ENCODE measurements at regions not wholly inside any gene's neighbourhood (a gene's known extent, or its start where the extent isn't known, plus 50 kb on each side); places are given as distances from the start of the nearest gene placed in this dataset.

DNA sequence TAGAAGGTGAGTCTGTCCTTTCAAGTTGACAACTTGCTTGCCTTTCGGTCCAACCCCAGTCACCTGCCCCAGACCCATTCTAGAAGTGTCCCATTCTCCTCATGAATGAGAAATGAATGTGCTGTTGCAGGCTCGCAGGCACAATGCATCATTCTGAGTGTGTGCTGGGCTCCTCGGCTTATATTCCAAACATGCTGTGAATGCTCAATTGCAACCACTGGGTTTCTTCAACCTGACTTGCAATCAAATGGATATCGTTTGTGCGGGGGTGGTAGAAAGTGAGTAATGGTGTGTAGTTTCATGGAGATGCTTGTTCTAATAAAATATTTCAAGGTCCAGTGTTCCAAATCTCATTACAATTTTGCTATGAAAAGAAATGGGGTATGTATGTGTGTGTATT is 256.6 kb upstream of the IL12B start (continued):
- TF ChIP-seq AFF1 (IDR thresholded peaks at IDR 0.05; ENCODE audit: low read depth in 1 of 2, partially characterized antibody in 2 of 2) (no peak), GABPA (tag; conservative IDR thresholded peaks at IDR 0.05; ENCODE audit: low read depth) (no peak), GATAD2B (IDR thresholded peaks at IDR 0.05; ENCODE audit: borderline replicate concordance) (no peak), RBM22 (IDR thresholded peaks at IDR 0.05; ENCODE audit: low read depth, low read length, poor library complexity, severe bottlenecking) (no peak), CBX8 (IDR thresholded peaks at IDR 0.05; ENCODE audit: borderline replicate concordance, extremely low read depth, low read depth, low read length, poor library complexity, severe bottlenecking) (no peak), HDGF (IDR thresholded peaks at IDR 0.05) (no peak), NCOA2 (IDR thresholded peaks at IDR 0.05; ENCODE audit: partially characterized antibody in 2 of 2) (no peak)
- TF ChIP-seq, protein P1, sequence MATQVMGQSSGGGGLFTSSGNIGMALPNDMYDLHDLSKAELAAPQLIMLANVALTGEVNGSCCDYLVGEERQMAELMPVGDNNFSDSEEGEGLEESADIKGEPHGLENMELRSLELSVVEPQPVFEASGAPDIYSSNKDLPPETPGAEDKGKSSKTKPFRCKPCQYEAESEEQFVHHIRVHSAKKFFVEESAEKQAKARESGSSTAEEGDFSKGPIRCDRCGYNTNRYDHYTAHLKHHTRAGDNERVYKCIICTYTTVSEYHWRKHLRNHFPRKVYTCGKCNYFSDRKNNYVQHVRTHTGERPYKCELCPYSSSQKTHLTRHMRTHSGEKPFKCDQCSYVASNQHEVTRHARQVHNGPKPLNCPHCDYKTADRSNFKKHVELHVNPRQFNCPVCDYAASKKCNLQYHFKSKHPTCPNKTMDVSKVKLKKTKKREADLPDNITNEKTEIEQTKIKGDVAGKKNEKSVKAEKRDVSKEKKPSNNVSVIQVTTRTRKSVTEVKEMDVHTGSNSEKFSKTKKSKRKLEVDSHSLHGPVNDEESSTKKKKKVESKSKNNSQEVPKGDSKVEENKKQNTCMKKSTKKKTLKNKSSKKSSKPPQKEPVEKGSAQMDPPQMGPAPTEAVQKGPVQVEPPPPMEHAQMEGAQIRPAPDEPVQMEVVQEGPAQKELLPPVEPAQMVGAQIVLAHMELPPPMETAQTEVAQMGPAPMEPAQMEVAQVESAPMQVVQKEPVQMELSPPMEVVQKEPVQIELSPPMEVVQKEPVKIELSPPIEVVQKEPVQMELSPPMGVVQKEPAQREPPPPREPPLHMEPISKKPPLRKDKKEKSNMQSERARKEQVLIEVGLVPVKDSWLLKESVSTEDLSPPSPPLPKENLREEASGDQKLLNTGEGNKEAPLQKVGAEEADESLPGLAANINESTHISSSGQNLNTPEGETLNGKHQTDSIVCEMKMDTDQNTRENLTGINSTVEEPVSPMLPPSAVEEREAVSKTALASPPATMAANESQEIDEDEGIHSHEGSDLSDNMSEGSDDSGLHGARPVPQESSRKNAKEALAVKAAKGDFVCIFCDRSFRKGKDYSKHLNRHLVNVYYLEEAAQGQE (IDR thresholded peaks at IDR 0.05; ENCODE audit: borderline replicate concordance) = no peak
- TF ChIP-seq, protein P1 (CRISPR knock-in tag; IDR thresholded peaks at IDR 0.05; ENCODE audit: low read depth) = no peak
